RPMI8226 (cell line): ENCODE measurements at regions not wholly inside any gene's neighbourhood (a gene's known extent, or its start where the extent isn't known, plus 50 kb on each side); places are given as distances from the start of the nearest gene placed in this dataset.
"Not testable (repeated sequence)": the region's sequence is repeated elsewhere in the genome, so short reads cannot be mapped to it uniquely, and the experiment has no call there.

ENCODE experiments used
- DNase-seq: peaks from one replicate; pipeline ENCODE4 v3.0.0-alpha.2; 2015

DNA sequence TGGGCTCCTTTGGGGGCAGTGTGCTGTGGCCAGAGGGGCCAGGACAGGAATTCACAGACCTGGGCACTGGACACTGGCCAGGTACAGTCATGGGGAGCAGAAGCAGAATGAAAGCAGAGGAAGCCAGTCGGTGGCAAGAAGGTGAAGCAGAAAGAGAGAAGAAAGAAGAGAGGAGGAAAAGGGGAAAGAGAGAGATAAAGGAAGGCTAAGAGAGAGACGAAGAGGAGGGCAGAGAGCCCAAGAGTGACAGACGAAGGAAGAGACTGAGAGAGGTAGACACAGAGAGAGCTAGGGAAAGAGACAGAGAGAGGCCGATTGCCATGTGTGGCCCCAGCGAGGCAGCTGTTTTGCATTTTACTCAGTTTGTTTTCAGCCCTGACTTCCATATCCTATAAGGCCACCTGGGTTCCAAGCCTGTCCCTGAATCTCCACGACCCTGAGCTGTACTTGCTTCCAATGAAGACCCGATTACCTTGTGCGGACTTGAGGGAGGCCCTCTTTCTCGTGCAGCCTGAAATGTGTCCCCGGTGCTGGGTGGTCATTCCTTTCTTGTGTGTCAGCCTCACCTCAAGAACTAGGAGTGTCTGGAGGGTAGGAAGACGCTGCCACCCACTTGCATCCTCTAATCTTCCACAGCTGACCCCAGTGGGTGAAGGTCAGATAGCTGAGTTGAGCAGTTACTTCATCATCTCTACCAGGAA, 73.9 kb downstream of the LSM3 start:
- no peak for DNase-seq

GRCh38 chr3:14253022-14253706, 74.5 kb downstream of the LSM3 start:
- no peak for DNase-seq

DNA sequence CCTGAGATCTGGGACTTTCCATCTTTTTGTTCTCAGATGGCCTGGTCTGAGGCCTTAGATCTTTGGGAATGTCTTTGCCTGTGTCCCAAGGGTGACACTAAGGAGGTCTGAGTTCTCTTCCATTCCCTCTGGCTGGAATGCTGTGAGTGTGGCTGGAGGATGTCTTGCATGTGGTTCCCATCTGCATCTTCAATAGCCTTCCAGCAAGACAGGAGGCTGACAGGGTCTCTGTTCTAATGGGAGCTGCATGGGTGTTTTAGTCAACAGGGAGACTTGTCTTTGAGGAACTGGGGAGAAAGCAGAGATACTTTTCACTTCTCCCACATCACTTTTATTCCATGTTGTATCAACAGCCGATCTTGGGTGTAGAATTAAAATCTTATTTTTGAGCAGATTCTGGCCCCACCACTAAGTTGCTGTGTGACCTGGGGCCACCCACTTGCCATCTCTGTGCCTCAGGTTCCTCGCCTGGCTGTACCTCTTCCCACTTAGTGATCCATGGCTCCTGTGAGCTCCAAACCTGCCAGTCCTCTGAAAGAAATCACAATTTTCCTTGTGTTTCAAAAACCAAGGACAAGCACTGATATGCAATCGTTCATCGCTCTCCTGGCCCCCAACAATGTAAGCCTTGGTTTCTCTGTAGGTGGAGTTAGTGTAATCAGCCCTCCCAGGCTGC, 75.2 kb downstream of the LSM3 start:
- DNase-seq: no peak

GRCh38 chr3:14254812-14255702, 76.4 kb downstream of the LSM3 start:
- no peak for DNase-seq

- peak; percentile 26 for DNase-seq
Observed at GRCh38 chr3:14256046-14256445, 77.4 kb downstream of the LSM3 start.

DNA sequence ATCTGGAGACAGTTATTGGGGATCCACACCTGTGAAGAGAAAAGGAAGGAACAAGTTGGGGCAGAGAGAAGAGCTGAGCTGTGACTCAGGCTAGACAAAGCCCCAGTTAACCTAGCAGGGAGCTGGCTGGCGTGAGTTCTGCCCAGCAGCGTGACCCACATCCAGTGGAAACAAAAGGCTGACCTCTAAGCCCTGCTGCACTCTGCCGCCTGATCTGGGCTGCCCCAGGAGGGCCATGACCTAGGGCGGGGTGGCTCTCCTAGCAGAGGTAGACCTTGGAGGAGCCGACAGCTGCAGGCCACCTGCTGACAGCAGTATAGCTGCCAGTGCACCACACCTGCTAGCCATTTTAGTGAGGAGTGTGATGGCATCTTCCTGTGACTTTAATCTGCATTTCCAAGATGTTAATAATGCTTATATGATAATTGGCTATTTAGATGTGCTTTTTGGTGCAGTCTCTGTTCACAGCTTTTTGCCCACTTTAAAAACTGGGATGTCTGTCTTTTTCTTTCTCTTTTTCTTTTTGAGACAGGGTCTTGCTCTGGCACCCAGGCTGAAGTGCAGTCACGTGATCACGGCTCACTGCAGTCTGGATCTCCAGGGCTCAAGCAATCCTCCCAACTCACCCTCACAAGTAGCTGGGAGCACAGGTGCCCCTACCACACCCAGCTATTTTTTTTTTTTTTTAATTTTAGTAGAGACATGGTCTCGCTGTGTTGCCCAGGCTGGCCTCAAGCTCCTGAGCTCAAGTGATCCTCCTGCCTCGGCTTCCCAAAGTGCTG, 78.1 kb downstream of the LSM3 start:
- peak; percentile 88 for DNase-seq

DNA sequence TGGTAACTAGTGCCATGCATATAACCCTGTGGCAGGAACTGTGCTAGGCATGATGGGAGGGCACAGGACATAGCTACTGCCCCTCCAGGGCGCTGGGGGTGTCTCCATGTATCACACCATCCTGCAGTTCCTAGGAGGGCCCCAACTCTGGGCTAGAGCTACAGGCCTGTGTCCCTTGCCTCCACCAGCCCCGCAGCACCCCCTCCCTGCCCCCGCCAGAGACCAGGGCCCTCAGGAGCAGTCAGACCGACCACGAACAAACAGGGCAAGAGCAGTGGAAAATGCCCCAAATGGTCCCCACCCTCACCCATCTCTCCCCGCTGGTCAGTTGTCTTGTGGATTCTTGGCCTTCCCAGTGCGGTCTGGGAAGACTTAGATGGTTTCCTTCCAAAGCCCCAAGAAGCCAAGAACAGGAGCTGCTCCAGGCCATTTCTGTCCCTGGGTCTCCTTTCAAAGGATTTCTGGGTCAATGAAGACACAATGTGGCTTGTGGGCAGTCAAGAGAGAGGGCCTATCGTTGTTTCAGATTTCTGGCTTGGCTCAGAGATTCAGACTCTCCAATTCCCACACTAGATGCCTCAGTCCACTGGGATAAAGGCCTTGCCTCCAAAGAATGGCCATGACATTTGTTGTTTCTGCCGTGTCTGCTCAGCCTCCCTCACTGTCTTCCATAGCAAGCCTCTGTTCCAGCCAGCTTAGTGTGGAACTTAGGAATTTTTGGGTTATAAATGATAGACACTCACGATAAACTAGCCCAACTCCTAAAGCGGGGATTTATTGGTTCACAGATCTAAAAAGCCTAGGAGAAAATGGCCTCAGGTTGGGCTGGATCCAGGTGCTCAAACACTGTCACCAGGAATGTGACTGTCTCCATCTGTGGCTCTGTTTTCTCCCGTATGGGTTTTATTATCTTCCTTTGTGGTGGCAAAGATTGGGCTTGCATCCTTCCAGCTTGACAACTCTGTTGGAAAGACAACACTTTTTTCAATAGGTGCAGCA, 80.6 kb downstream of the LSM3 start:
- no peak for DNase-seq

GRCh38 chr3:14260463-14260862, 81.8 kb downstream of the LSM3 start:
- no peak for DNase-seq

GRCh38 chr3:14261229-14261628, 82.6 kb downstream of the LSM3 start:
- DNase-seq: peak; percentile 75

GRCh38 chr3:14262212-14262611, 83.6 kb downstream of the LSM3 start:
- no peak for DNase-seq

DNA sequence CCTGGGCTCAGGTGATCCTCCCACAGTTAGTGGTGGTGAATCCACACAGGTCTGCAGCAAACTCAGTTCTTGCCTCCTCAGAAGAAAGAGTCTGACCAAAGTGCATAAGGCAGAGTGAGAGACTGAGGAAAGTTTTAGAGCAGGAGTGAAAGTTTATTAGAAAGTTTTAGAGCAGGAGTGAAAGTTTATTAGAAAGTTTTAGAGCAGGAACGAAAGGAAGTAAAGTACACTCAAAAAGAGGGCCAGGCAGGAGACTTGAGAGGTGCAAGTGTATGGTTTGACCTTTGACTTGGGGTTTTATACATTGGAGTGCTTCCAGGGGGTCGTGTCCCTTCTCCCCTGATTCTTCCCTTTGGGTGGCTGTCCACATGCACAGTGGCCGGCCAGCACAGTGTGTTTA, 84.2 kb downstream of the LSM3 start:
- no peak for DNase-seq

DNA sequence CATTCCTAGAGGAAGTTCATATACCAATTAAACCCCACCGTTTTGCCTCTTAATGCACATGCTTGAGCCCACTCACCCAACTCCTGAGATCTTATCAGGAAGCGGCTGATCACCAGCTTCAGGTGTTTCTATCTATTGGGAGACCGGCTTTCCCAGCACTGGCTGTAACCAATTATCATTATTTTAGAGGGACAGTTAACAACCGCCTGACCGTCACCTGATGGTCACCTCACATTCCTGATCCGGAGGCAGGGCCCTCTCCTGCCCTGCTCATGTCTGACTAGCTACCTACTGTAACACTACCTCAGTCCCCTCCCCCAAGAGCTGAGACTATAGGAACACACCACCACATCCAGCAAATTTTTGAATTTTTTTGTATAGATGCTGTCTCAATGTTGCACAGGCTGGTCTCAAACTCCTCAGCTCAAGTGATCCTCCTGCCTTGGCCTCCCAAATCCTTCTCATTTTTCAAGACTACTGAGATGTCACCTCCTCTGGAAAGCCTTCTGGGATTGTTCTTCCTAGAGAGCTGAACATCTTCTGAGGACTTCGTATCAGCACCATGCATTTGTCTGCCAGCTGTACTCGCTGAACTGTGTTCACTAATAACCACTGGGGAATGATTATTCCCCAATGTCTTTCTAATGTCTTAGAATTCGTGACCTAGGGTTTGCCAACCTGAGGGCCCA, 84.8 kb downstream of the LSM3 start:
- DNase-seq: no peak

GRCh38 chr3:14265246-14265962, 86.8 kb downstream of the LSM3 start:
- no peak for DNase-seq

GRCh38 chr3:14266361-14266760, 87.7 kb downstream of the LSM3 start:
- DNase-seq: no peak

- no peak for DNase-seq
Observed at GRCh38 chr3:14267976-14268375, 89.4 kb downstream of the LSM3 start.

DNA sequence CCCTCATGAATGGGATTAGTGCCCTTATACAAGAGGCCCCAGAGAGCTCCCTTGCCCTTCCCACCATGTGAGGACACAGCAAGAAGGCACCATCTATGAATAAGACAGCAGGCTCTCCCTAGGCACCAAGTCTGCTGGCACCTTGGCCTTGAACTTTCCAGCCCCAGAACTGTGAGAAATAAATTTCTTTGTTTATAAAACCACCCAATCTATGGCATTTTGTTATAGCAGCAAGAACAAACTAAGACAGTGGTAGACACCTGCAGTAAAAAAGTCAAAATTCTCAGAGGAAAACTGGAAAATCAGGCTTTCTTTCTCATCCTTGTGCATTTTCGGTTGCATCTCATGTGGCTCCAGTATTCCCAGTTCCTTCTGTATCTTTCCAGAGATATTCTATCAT, 90.3 kb downstream of the LSM3 start:
- DNase-seq: no peak

- DNase-seq: not testable (repeated sequence)
Observed at GRCh38 chr3:14272041-14272958, 93.7 kb downstream of the LSM3 start.

- not testable (repeated sequence) for DNase-seq
Observed at GRCh38 chr3:14272959-14273560, 94.4 kb downstream of the LSM3 start.
